Stomach (tissue), 8 donors: ENCODE measurements at regions not wholly inside any gene's neighbourhood (a gene's known extent, or its start where the extent isn't known, plus 50 kb on each side); places are given as distances from the start of the nearest gene placed in this dataset.

Experiments
- DNase-seq, 2 donors: peaks; one replicate each; pipeline versions ENCODE4 v3.0.0 to v3.0.0-alpha.2; 2013 to 2019
- H3K27ac ChIP-seq, 5 donors: fragments of 200-600 bp in 4 of 5; sonication (generic) in 4 of 5; one replicate each; pipeline ENCODE4 v1.5.1; 2013 to 2019; ENCODE audit warnings: mild to moderate bottlenecking in 1 of 5, moderate library complexity in 1 of 5
- H3K27me3 ChIP-seq, 3 donors: fragments of 200-600 bp; sonication (generic); one replicate each; pipeline ENCODE4 v1.5.1; 2017 to 2019; ENCODE audit warnings: mixed run types in 1 of 3
- H3K36me3 ChIP-seq, 4 donors: fragments of 200-600 bp; sonication (generic); 1 replicate in 3 of 4; 2 replicates in 1 of 4; pipeline ENCODE4 v1.5.1; 2016 to 2019
- H3K4me1 ChIP-seq, 4 donors: fragments of 200-600 bp; sonication (generic); one replicate each; pipeline ENCODE4 v1.5.1; 2016 to 2019
- H3K4me3 ChIP-seq, 4 donors: fragments of 200-600 bp; sonication (generic) in 3 of 4; one replicate each; pipeline ENCODE4 v1.5.1; 2016 to 2019; ENCODE audit warnings: mild to moderate bottlenecking in 1 of 4
- H3K9me3 ChIP-seq, 4 donors: fragments of 200-600 bp; sonication (generic); one replicate each; pipeline ENCODE4 v1.5.1; 2016 to 2019
- EP300 ChIP-seq: sonication (generic); formaldehyde crosslinking; IDR thresholded peaks from one replicate; pipeline ENCODE4 v1.6.1; 2017; ENCODE audit warnings: antibody characterized with exemption
- POLR2A ChIP-seq, 4 donors: fragments of 450-650 bp; IDR thresholded peaks; one replicate each; pipeline ENCODE4 v1.6.1; 2016; ENCODE audit warnings: antibody characterized with exemption in 4 of 4, control low read depth in 2 of 4, mild to moderate bottlenecking in 1 of 4, moderate library complexity in 1 of 4
- POLR2AphosphoS5 ChIP-seq, 3 donors: sonication (generic); formaldehyde crosslinking; IDR thresholded peaks; one replicate each; pipeline ENCODE4 v1.6.1; 2016; ENCODE audit warnings: antibody characterized with exemption in 3 of 3
- WGBS, 5 donors: extraction: QIAGEN DNeasy Blood & Tissue Kit in 3 of 5; methylation state at CpG; one replicate each; pipeline versions ENCODE4 v1.1.5 to v1.1.7; 2013 to 2018; 5-methylcytosine and 5-hydroxymethylcytosine counted together
- intact Hi-C: fragments of 100-400 bp; cut with DNase I; formaldehyde crosslinking; loops from one replicate; pipeline ENCODE4 v1.15.1; 2023; ENCODE audit warnings: low total_unique reads
- TF ChIP-seq, protein P1 (sequence below), 7 experiments: fragments of 450-650 bp in 4 of 7; fragments of 200-600 bp in 3 of 7; sonication (generic) in 3 of 7; IDR thresholded peaks; one replicate each; pipeline ENCODE4 v1.5.1; 2016 to 2019; ENCODE audit warnings: antibody characterized with exemption in 7 of 7, control low read depth in 2 of 7, mild to moderate bottlenecking in 1 of 7
- donor health status: healthy with polysubstance abuse.
- donor health status: Bipolar disorder and iron deficiency.
- donor health status: healthy.

DNA sequence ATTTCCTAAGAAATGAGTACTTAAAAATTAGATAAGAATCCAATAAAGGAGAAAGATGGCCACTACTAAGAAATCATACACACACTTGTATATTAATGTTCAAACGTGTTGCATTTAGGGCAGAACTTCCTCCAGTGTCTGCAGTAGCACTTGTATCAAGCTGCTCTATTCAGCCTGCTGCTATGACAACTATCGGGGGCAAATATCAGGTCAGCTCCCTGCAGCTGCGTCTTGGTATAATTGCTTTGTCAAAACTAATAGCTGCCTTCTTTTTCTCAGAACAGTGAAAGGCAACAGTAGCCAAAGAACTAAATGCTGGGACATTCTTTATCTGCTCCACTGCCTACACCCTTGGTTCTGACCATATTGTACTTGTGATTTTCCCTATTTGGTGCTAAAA is 300.7 kb downstream of the NOL4 start:
- Histone ChIP-seq H3K4me1 (no peaks in the 10 kb centered on the region), H3K9me3 (no peaks in the 10 kb centered on the region), H3K27ac (no peak overlapping the region), H3K4me3 (no peak overlapping the region), H3K36me3 (no peaks in the 10 kb centered on the region), H3K27me3 (no peaks in the 10 kb centered on the region)
- peak in 1 of 2 donors; percentile 26 for DNase-seq
- intact Hi-C loops = no loop called here
- 43 to 54% (median 49%) methylated on average over 3 of the region's 3 CpGs for WGBS, 5 donors
- TF ChIP-seq POLR2A (IDR thresholded peaks at IDR 0.05) = no peak
- no peak for TF ChIP-seq POLR2AphosphoS5 (IDR thresholded peaks at IDR 0.05)
- TF ChIP-seq EP300 = no peak
- TF ChIP-seq, protein P1, sequence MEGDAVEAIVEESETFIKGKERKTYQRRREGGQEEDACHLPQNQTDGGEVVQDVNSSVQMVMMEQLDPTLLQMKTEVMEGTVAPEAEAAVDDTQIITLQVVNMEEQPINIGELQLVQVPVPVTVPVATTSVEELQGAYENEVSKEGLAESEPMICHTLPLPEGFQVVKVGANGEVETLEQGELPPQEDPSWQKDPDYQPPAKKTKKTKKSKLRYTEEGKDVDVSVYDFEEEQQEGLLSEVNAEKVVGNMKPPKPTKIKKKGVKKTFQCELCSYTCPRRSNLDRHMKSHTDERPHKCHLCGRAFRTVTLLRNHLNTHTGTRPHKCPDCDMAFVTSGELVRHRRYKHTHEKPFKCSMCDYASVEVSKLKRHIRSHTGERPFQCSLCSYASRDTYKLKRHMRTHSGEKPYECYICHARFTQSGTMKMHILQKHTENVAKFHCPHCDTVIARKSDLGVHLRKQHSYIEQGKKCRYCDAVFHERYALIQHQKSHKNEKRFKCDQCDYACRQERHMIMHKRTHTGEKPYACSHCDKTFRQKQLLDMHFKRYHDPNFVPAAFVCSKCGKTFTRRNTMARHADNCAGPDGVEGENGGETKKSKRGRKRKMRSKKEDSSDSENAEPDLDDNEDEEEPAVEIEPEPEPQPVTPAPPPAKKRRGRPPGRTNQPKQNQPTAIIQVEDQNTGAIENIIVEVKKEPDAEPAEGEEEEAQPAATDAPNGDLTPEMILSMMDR (IDR thresholded peaks at IDR 0.05) = no peak

DNA sequence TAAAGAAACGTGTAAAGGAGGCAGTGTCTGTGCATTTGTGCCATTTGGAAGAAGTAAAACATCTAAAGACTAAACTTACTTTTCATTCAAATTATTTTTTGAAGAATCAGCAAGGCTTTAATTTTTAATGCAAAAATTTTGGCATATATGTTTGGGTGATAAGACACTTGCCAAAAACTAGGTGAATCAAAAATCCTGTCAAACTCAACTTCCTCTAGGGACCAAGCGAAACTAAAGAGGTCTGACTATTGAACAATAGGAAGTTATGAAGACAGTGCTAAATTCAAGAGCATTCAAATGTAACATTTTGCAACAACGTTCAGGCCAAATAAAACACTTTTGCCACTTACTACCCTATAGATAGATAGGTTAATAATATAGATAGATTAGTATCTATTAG is 306.1 kb downstream of the NOL4 start:
- TF ChIP-seq EP300 (no peak), POLR2AphosphoS5 (IDR thresholded peaks at IDR 0.05) (no peak), POLR2A (IDR thresholded peaks at IDR 0.05) (no peak)
- TF ChIP-seq, protein P1 (IDR thresholded peaks at IDR 0.05) = no peak
- 66 to 74% (median 70%) methylated on average over 3 of the region's 3 CpGs for WGBS, 5 donors
- no peaks in the 10 kb centered on the region for H3K9me3 ChIP-seq
- intact Hi-C loops = no loop called here
- no peaks in the 10 kb centered on the region for H3K27me3 ChIP-seq
- no peak overlapping the region for H3K27ac ChIP-seq
- H3K4me1 ChIP-seq = no peaks in the 10 kb centered on the region
- no peak for DNase-seq
- H3K36me3 ChIP-seq = no peaks in the 10 kb centered on the region
- no peak overlapping the region for H3K4me3 ChIP-seq

DNA sequence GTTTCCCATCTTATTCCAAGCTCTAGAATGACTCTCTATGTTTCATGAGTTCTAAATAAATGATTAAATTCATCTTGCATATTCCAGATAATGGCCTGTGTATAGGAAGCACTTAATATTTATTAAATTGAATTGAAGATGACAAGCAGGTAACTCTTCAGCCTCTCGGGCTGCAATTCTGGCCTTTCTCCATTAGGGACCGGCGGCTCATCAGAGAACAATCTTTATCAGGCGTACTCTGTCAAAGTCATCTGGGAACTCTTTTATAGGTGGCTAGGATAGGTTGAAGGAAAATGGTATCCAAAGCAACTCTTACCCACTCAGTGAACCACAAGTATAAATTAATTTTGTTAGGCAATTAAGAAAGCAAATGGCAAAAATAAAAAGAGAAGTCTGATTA is 308.5 kb downstream of the NOL4 start:
- H3K36me3 ChIP-seq = no peaks in the 10 kb centered on the region
- H3K4me3 ChIP-seq = no peak overlapping the region
- H3K4me1 ChIP-seq = no peaks in the 10 kb centered on the region
- 67 to 82% (median 74%) methylated on average over 4 of the region's 4 CpGs for WGBS, 5 donors
- no peak for TF ChIP-seq POLR2A (IDR thresholded peaks at IDR 0.05)
- TF ChIP-seq, protein P1 (IDR thresholded peaks at IDR 0.05) = no peak
- no peak for TF ChIP-seq EP300
- TF ChIP-seq POLR2AphosphoS5 (IDR thresholded peaks at IDR 0.05) = no peak
- no peak overlapping the region for H3K27ac ChIP-seq
- no peak for DNase-seq
- no peaks in the 10 kb centered on the region for H3K9me3 ChIP-seq
- intact Hi-C loops = no loop called here
- no peaks in the 10 kb centered on the region for H3K27me3 ChIP-seq

DNA sequence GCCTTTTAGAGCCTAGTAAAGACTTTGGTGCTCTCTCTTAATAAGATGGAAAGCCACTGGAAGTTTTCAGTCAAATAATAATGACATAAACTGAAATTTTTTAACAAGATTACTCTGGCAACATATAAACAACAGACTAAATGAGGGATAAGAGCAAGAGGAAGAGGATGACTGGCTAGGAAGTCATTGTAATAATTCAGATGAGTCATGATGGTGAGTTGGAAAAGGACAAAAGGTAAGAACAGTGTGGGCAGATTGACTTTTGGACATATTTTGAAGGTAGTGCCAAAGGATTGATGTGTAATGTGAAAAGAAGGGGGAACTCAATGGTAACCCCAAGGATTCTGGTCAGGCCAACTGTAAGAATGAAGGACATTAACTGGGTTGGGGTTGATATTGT is 310.3 kb downstream of the NOL4 start:
- no peaks in the 10 kb centered on the region for H3K9me3 ChIP-seq
- intact Hi-C loops = no loop called here
- no peak overlapping the region for H3K4me3 ChIP-seq
- H3K36me3 ChIP-seq = no peaks in the 10 kb centered on the region
- no peak for TF ChIP-seq POLR2A (IDR thresholded peaks at IDR 0.05)
- TF ChIP-seq EP300 = no peak
- TF ChIP-seq, protein P1 (IDR thresholded peaks at IDR 0.05) = no peak
- TF ChIP-seq POLR2AphosphoS5 (IDR thresholded peaks at IDR 0.05) = no peak
- H3K4me1 ChIP-seq = no peaks in the 10 kb centered on the region
- H3K27ac ChIP-seq = no peak overlapping the region
- DNase-seq = no peak
- H3K27me3 ChIP-seq = no peaks in the 10 kb centered on the region
